ENCODE measurements at regions not wholly inside any gene's neighbourhood (a gene's known extent, or its start where the extent isn't known, plus 50 kb on each side); places are given as distances from the start of the nearest gene placed in this dataset.

GRCh38 chr4:121273191-121273590 lies 107.6 kb downstream of the QRFPR start:
- no peak for TF ChIP-seq CTCF (IDR thresholded peaks at IDR 0.05 in 8 of 11, conservative IDR thresholded peaks at IDR 0.05 in 3 of 11)
- TF ChIP-seq POLR2A (IDR thresholded peaks at IDR 0.05), result no peak

All from spleen (tissue), 7 donors.